GM19467 (cell line): ENCODE measurements at regions not wholly inside any gene's neighbourhood (a gene's known extent, or its start where the extent isn't known, plus 50 kb on each side); places are given as distances from the start of the nearest gene placed in this dataset.
A peak's percentile ranks its signal among the peaks of the same experiment; 100 is the strongest.

ENCODE experiments used
- ATAC-seq: cut with Tn5 transposase; IDR thresholded peaks from one replicate; pipeline ENCODE4 v1.9.1; 2021; ENCODE audit warnings: mild to moderate bottlenecking, moderate library complexity; ENCODE audit not compliant: unreplicated experiment

DNA sequence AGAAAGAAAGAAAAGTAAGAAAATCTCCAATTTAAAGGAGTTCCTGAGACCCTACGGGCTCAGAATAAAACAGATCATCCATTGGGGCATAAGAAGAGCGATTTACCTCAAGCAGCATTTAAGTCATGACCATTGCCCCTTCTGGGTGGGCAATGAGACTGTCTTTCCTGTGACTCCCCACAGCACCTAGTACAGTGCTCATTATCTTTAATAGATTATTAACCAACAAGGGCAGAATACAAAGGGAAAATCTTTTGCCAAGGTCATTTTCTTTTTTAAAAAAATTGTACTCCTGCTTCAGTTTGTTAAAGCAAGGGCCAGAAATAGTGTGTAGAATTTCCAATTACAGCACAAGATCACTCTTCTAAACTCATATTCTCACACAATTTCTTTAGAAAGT, 443.3 kb upstream of the AGTR1 start:
- ATAC-seq: no peak

GRCh38 chr3:148255981-148256969, 441.4 kb upstream of the AGTR1 start:
- no peak for ATAC-seq

DNA sequence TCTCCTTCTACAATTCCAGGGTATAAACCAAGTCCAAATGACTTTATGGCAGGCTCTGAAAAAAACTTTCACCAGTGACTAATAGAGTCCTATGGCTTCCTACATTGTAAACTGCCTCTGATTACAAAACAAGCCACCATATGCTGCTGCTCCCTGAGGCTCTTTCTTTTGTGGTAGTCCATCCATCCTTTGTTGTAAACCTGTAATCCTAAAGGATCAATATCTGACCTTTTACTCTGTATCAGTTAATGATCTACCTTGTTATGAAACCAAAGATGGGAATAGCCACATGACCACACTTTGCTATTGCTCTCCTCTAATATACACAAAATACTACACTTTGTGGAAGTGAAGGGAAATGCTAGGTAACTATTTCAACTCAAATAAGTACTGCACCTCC, 434.7 kb upstream of the AGTR1 start:
- ATAC-seq: no peak

GRCh38 chr3:148265841-148266240, 431.9 kb upstream of the AGTR1 start:
- no peak for ATAC-seq

GRCh38 chr3:148266341-148266740, 431.4 kb upstream of the AGTR1 start:
- no peak for ATAC-seq

- no peak for ATAC-seq
These were observed 427.9 kb upstream of the AGTR1 start for GRCh38 chr3:148269816-148270215.

GRCh38 chr3:148280623-148281242, 417.0 kb upstream of the AGTR1 start:
- no peak for ATAC-seq

DNA sequence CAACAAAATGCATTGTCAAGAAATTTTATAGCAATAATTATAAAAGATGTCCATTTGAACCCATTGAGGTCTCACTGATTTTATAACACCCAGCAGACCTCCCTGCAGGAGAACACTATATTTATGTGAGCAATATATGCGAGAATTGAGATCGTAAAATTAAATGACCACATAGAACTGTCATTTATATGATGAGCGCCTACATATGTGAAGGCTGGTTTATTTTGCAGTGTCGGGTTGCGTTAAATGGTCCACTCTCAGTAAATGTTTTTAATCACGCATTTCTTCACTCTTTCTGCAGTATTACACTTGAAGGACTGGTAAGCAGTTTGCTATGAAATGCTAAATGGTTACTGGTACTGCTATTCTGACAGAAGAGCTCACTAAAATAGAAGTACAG, 408.5 kb upstream of the AGTR1 start:
- no peak for ATAC-seq

DNA sequence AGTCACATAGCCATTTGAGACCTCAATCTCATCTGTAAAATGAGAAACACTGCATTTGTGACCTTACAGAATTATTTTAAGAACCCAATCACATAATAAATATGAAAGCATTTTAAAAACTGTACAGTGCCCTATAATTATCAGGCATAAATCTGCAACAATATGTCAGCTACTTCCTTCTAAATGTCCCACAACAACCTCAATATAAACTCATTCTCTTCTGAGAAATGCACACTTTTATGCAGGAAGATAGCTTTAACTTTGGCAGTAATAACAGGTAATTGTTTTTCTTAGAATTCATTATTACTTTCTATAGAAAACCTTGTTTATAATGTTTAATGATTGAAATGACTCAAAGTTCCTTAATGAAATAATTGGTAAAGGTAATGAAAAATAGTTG, 400.7 kb upstream of the AGTR1 start:
- no peak for ATAC-seq

DNA sequence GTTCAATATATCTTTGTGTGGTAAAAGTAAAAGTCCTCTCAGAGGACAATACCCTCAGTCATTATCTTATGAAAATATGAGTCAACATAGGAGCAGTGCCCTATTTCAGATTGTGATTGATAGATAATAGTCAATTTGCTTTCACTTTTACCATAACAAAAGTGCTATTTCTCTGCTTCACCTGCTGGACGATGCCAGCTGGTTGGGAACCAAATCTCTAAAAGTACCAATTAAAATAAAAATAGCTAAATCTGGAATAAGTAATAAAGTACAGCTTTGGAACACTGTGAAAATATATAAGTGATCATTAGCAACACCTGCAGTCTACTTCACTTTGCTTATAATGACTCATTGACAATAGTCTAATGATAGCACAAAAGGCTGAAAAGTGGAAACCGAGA, 390.3 kb upstream of the AGTR1 start:
- ATAC-seq: no peak

- peak; percentile 92 for ATAC-seq
These were observed 388.2 kb upstream of the AGTR1 start for GRCh38 chr3:148309390-148310035.

GRCh38 chr3:148315756-148316155, 381.9 kb upstream of the AGTR1 start:
- no peak for ATAC-seq

DNA sequence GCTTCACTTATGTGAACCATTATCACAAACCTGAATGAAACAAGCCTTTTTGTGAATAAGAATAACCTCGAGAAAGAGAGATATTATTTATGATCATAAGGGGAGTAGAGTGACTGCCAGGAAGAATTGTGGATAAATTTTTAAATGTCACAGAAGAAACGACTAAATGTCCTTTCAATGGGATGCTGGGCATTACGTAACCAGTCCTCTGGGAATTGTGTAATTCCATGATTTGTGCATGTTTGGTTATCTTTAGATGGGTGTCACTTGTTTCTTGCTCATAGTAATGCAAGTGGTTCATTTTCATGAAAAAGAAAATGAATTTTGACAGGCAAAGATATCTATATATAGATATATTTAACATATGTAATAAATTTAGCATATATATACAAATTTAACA, 379.5 kb upstream of the AGTR1 start:
- ATAC-seq: no peak

DNA sequence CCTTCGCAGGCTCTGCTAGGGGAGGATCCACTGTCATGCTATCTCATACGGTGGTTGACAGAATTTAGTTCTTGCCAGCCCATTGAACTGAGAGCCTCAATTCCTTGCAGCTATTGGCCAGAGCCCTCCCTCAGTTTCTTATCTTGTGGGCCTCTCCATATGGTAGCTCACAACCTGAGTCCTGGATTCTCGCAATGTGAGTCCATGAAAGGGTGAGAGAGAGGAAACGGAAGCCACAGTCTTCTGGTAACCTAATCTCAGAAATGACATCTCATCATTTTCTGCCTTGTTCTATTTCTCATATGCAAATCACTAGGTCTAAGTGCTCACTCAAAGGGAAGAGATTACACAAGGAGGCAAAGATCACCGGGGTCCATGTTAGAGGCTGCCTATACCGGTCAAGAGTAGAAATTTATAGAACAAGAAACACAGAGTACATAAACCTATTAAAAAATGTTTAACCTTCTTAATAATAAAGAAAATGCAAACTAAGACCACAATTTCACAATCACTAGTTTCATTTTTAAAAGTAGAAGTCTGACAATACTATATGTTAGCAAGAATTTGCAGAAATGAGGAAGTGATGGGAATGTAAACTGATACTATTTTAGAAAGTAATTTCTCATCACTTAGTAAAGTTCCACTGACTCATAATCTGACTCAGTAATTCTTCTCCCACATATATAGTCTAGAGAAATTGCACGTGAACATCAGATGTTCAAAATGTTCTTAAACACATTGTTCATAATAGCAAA, 378.4 kb upstream of the AGTR1 start:
- ATAC-seq: peak; percentile 97

DNA sequence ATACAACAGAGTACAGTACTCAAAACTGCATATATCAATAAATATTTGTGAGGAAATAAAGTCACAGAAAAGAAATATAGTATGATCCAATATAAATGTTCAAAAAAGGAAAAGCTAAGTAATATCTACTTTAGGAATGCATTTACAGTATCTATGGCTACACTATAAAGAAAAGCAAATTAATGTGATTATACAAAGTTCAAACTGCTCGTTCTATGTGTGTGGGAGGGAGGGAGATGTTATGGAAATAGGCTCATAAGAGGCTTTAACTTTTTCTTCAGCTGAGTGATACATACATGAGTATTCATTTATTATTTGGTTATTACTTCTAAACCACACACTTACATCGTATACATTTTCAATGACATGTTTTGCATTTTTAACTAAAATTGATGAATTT, 377.7 kb upstream of the AGTR1 start:
- no peak for ATAC-seq

DNA sequence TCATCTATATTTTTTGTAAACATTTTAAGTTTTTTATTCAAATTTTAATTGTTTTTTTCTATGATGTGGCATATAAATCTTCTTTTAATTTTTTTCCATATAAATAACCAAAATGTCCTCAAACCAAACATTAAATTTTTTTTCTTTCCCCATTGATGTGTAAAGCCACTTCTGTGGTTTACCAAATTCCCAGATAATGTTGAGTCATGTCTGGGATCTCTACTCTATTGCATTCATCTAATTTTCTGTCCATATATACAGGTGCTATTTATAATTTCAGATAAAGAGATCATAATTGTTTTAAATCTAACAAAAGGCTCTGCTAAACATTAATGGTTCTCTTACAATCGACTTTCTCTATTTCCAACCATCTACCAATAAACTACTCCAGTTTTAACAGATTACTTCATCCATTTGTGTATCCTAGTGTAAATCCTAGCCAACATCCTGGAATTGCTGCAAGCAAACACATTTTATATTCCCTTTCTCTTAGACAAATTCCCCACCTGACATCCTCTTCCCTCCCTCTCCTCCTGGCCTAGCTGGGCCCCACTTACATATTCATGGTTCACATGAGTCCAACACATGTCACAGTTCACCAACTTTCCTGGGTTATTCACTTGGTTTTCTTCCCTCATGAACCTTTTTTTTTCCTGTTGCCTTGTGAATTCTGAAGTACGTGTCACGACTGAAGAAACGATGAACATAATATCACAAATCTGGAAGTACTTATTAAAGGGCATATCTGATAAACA, 368.0 kb upstream of the AGTR1 start:
- ATAC-seq: no peak

DNA sequence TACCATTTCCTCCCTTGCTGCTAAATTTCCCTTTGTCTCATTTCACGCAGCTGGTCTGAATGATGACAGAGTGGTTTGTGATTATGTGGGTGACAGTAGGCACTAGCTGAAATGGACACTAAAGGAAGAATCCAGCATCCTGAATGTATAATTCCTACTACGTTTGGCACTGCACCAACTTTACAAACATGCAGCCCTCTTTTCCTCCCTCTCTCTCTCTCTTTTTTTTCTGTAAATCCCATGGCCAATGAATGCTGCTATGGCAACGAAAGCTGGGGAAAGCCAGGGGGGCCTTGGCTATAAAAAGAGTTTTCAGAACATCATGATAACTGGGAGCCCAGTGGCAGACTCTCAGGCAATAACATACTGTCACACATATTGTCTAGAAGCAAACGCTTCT, 367.2 kb upstream of the AGTR1 start:
- ATAC-seq: no peak

GRCh38 chr3:148331081-148331846, 366.4 kb upstream of the AGTR1 start:
- no peak for ATAC-seq

- no peak for ATAC-seq
These were observed 365.2 kb upstream of the AGTR1 start for GRCh38 chr3:148332509-148332908.

DNA sequence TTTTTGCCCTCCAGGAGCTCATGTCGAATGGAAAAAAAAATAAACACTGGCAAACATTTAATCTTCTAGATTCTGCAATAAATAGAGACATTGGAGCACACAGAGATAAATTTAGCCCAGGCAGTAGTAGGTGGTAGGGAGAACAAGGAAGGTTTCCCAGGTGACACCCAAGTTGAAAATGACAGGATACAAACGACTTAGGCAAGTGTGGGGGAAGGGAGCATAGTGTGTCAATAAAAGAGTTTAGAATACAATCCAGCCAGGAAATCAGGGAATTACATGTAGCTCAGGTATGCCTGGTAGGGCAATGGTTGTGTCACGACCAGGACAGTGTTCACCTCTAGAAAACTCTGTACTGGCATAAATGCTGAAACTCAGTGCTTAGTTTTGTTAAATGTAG, 364.6 kb upstream of the AGTR1 start:
- ATAC-seq: no peak
